ENCODE measurements at regions not wholly inside any gene's neighbourhood (a gene's known extent, or its start where the extent isn't known, plus 50 kb on each side); places are given as distances from the start of the nearest gene placed in this dataset.

DNA sequence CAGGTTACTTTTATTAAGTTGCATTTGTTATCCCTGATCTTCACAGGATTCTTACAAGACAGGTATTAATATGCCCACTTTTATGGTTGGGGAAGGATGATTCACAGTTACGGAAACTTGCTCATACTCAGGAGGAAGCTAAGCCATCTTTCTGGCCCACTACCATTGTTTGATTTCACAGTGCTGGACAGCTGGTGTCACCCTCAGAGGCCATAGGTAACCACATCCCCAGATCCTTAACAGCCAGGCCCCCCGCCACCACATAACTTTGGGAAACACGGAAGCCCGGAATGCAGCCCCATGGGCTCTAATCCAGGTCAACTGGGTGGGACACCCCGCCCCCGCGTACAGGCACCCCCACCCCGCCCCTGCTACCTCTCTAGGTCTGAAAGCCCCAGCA is 119.7 kb downstream of the IRS2 start:
- no peak overlapping the region for H3K4me3 ChIP-seq (ENCODE audit: low read depth, low read length)
- TF ChIP-seq, protein P1, sequence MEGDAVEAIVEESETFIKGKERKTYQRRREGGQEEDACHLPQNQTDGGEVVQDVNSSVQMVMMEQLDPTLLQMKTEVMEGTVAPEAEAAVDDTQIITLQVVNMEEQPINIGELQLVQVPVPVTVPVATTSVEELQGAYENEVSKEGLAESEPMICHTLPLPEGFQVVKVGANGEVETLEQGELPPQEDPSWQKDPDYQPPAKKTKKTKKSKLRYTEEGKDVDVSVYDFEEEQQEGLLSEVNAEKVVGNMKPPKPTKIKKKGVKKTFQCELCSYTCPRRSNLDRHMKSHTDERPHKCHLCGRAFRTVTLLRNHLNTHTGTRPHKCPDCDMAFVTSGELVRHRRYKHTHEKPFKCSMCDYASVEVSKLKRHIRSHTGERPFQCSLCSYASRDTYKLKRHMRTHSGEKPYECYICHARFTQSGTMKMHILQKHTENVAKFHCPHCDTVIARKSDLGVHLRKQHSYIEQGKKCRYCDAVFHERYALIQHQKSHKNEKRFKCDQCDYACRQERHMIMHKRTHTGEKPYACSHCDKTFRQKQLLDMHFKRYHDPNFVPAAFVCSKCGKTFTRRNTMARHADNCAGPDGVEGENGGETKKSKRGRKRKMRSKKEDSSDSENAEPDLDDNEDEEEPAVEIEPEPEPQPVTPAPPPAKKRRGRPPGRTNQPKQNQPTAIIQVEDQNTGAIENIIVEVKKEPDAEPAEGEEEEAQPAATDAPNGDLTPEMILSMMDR (conservative IDR thresholded peaks at IDR 0.05; ENCODE audit: low read depth, low read length): no peak
- DNase-seq (ENCODE audit: low read depth): no peak

GRCh38 chr13:109665781-109666249 is 120.6 kb downstream of the IRS2 start:
- TF ChIP-seq, protein P1 (conservative IDR thresholded peaks at IDR 0.05; ENCODE audit: low read depth, low read length): no peak
- DNase-seq (ENCODE audit: low read depth): no peak
- no peak overlapping the region for H3K4me3 ChIP-seq (ENCODE audit: low read depth, low read length)

DNA sequence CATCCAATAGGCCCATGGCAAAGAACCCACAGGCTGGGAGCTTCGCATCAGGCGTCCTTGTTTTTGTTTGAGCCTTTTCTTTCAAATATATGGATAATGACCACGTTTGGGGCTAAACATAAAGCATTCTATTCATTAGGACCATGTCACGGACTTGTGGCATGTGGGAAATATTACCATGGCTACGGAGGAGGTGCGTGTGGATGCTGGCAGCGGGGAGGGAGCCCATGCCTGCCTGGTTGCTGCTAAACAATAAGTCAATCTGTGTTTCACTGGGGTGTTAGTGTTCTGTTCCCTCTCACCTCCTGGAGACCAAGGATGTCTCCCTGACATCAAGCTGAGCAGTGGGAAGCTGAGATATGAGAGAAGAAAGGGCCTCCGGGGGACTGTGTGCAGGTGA is 121.1 kb downstream of the IRS2 start:
- DNase-seq (ENCODE audit: low read depth): no peak
- H3K4me3 ChIP-seq (ENCODE audit: low read depth, low read length): no peak overlapping the region
- TF ChIP-seq, protein P1 (conservative IDR thresholded peaks at IDR 0.05; ENCODE audit: low read depth, low read length): no peak

DNA sequence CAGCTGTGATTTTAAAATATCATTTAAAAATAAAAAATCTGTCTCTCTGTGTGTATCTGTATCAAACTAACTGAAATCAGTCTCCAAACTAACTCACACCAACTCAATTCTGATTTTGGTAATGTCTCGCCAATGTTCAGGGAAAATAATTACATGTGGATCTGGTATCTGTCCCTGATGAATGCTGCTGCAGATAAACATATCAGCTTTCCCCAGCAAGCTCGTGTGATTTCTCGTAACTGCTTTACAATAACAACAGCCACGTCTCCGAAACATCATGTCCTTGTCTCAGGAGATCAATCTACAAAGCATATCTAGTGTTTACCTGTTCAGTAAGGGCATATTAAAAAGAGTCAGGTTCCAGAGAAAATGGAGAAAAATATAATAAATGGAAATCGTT is 129.0 kb downstream of the IRS2 start:
- DNase-seq (ENCODE audit: low read depth): peak; percentile 76
- H3K4me3 ChIP-seq (ENCODE audit: low read depth, low read length): no peak overlapping the region
- TF ChIP-seq, protein P1 (conservative IDR thresholded peaks at IDR 0.05; ENCODE audit: low read depth, low read length): no peak

GRCh38 chr13:109656206-109656605 is 130.2 kb downstream of the IRS2 start:
- H3K4me3 ChIP-seq (ENCODE audit: low read depth, low read length): no peak overlapping the region
- TF ChIP-seq, protein P1 (conservative IDR thresholded peaks at IDR 0.05; ENCODE audit: low read depth, low read length): no peak
- DNase-seq (ENCODE audit: low read depth): no peak

DNA sequence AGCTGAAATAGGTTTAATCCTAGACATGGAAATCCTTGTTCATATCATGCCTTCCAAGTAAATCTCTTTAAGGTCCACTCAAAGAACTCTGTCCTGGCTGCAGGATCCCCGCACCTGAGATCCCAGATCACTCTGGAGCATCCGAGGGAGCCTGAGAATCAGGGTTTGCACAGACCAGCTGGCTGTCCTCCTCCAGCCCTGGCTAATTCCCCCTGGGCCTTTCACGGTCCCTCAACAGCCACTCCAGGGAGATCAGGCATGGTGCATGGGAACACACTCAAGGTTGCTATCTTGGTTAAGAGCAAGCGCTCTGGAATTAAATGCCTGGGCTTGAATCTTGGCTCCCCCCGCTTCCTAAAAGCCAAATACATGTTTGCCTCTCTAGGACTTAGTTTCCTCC is 130.8 kb downstream of the IRS2 start:
- TF ChIP-seq, protein P1 (conservative IDR thresholded peaks at IDR 0.05; ENCODE audit: low read depth, low read length): no peak
- H3K4me3 ChIP-seq (ENCODE audit: low read depth, low read length): no peak overlapping the region
- DNase-seq (ENCODE audit: low read depth): no peak

DNA sequence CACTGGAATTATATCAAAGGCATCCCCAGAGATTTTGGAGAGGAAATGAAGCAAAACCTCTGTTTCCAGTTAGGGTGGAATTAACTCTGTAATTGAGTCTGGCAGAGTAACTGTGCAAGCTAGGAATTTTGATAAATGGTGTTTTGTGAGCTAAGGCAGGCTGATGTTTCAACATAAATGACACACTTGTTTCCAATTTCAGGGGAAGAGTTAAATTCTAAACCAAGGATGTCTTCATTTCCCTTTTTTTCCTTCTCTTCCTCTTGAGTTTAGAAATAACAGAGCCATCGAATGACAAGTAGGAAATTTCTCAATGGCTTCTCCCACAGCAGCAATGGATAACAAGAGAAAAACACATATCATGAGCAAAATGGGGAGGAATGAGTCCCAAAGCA is 131.2 kb downstream of the IRS2 start:
- no peak overlapping the region for H3K4me3 ChIP-seq (ENCODE audit: low read depth, low read length)
- TF ChIP-seq, protein P1 (conservative IDR thresholded peaks at IDR 0.05; ENCODE audit: low read depth, low read length): no peak
- DNase-seq (ENCODE audit: low read depth): no peak

Measured in choroid plexus epithelial cell (primary cell).